ENCODE measurements at regions not wholly inside any gene's neighbourhood (a gene's known extent, or its start where the extent isn't known, plus 50 kb on each side); places are given as distances from the start of the nearest gene placed in this dataset.
A peak's percentile ranks its signal among the peaks of the same experiment; 100 is the strongest.

DNA sequence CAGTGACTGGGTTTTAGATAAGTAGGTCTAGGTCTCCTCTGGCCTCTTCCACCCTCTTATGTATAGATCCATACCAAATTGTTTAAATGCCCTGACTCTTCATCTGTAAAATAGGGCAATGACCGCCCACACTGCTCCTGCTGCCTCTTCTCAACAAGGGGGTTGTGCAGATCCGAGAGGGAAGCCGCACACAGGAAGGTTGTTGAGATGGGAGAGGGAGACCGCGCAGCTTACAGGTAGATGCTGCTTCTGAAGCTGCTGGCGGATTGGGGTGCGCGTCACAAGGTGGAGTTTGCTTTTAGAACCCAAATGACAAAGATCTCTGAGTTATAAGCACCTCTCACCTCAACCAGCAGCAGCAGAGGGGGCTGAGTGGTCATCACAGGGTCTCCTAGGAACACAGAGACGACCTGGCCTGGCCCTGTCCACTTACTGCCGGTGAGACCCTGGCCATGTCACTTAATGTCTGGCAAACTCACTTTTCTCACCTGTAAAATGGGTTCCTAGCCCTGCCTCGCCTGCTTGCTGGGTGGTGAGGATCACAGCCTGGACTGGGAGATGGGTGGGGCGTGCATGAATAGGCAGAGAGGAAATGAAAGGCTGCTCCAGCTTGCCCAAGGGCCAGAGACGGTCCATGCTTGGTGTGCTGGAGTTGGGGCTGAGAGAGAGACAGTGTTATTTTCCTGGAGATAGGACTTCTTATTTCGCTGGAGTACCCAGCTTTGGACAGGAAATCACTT is 251.3 kb downstream of the EIPR1 start:
- no peaks in the 10 kb centered on the region for H3K27me3 Mint-ChIP-seq
- H3K4me1 Mint-ChIP-seq = peaks cover 1% of the 10 kb centered on the region
- no peaks in the 10 kb centered on the region for H3K9me3 Mint-ChIP-seq (ENCODE audit: low read depth)
- H3K4me3 Mint-ChIP-seq = no peak overlapping the region
- H3K27ac Mint-ChIP-seq = no peak overlapping the region
- no peak for ATAC-seq
- DNase-seq = no peak
- no peaks in the 10 kb centered on the region for H3K36me3 Mint-ChIP-seq
- CTCF ChIA-PET = no interaction called here

GRCh38 chr2:3125761-3126130 is 251.9 kb downstream of the EIPR1 start:
- H3K4me3 Mint-ChIP-seq = no peak overlapping the region
- H3K27me3 Mint-ChIP-seq = no peaks in the 10 kb centered on the region
- H3K36me3 Mint-ChIP-seq = no peaks in the 10 kb centered on the region
- DNase-seq = no peak
- H3K4me1 Mint-ChIP-seq = peaks cover 1% of the 10 kb centered on the region
- CTCF ChIA-PET = no interaction called here
- no peak for ATAC-seq
- no peak overlapping the region for H3K27ac Mint-ChIP-seq
- no peaks in the 10 kb centered on the region for H3K9me3 Mint-ChIP-seq (ENCODE audit: low read depth)

- DNase-seq = no peak
- Mint-ChIP-seq H3K27ac (no peak overlapping the region), H3K27me3 (no peaks in the 10 kb centered on the region), H3K9me3 (ENCODE audit: low read depth) (no peaks in the 10 kb centered on the region), H3K4me1 (peaks cover under 1% of the 10 kb centered on the region), H3K36me3 (no peaks in the 10 kb centered on the region), H3K4me3 (no peak overlapping the region)
- CTCF ChIA-PET = no interaction called here
- no peak for ATAC-seq
Observed at GRCh38 chr2:3125001-3125760, 252.4 kb downstream of the EIPR1 start.

- H3K4me1 Mint-ChIP-seq = no peaks in the 10 kb centered on the region
- H3K9me3 Mint-ChIP-seq (ENCODE audit: low read depth) = no peaks in the 10 kb centered on the region
- CTCF ChIA-PET = no interaction called here
- H3K4me3 Mint-ChIP-seq = no peak overlapping the region
- ATAC-seq (no peak), DNase-seq (no peak)
- H3K36me3 Mint-ChIP-seq = no peaks in the 10 kb centered on the region
- no peaks in the 10 kb centered on the region for H3K27me3 Mint-ChIP-seq
- no peak overlapping the region for H3K27ac Mint-ChIP-seq
Observed at GRCh38 chr2:3122525-3122924, 255.1 kb downstream of the EIPR1 start.

GRCh38 chr2:3121601-3122000 is 256.0 kb downstream of the EIPR1 start:
- Mint-ChIP-seq H3K27ac (no peak overlapping the region), H3K9me3 (ENCODE audit: low read depth) (no peaks in the 10 kb centered on the region), H3K27me3 (no peaks in the 10 kb centered on the region), H3K36me3 (no peaks in the 10 kb centered on the region), H3K4me3 (no peak overlapping the region), H3K4me1 (no peaks in the 10 kb centered on the region)
- CTCF ChIA-PET = no interaction called here
- ATAC-seq = no peak
- no peak for DNase-seq

DNA sequence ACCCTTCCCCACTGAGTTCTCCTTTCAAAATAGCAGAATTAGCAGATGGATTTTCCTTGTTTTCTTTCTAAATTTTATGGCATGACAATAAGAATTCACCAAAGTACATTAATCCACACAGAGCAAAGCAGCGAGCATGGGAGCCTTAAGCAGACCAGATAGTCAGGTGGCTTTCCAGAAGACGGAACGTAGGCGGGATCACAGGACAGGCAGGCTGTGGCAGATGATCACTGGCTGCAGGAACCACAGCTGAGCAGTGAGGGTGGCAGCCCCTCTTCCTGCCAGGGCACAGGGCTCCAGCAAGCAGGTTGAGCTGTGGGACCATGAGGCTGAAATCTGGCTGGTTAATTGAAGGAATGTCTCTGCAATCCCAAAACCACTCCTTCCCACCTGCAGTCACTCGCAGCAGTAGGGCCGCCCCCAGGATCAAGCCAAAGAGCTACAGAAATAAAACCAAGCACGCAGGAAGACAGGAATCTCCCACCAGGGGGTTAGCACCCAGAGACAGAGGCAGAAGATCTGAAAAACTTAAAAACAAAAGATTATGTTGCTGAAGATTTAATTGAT is 259.9 kb downstream of the EIPR1 start:
- H3K36me3 Mint-ChIP-seq = no peaks in the 10 kb centered on the region
- no peak overlapping the region for H3K27ac Mint-ChIP-seq
- H3K4me1 Mint-ChIP-seq = no peaks in the 10 kb centered on the region
- DNase-seq (no peak), ATAC-seq (no peak)
- no peaks in the 10 kb centered on the region for H3K9me3 Mint-ChIP-seq (ENCODE audit: low read depth)
- CTCF ChIA-PET = no interaction called here
- H3K4me3 Mint-ChIP-seq = no peak overlapping the region
- H3K27me3 Mint-ChIP-seq = no peaks in the 10 kb centered on the region

- no peaks in the 10 kb centered on the region for H3K36me3 Mint-ChIP-seq
- DNase-seq (peak; percentile 35), ATAC-seq (no peak)
- no peaks in the 10 kb centered on the region for H3K9me3 Mint-ChIP-seq (ENCODE audit: low read depth)
- no peaks in the 10 kb centered on the region for H3K4me1 Mint-ChIP-seq
- no peak overlapping the region for H3K27ac Mint-ChIP-seq
- H3K4me3 Mint-ChIP-seq = no peak overlapping the region
- CTCF ChIA-PET = no interaction called here
- no peaks in the 10 kb centered on the region for H3K27me3 Mint-ChIP-seq
Observed at GRCh38 chr2:3116371-3116770, 261.2 kb downstream of the EIPR1 start.

GRCh38 chr2:3115301-3116042 is 262.1 kb downstream of the EIPR1 start:
- Mint-ChIP-seq H3K4me3 (no peak overlapping the region), H3K9me3 (ENCODE audit: low read depth) (peaks cover 4% of the 10 kb centered on the region), H3K36me3 (no peaks in the 10 kb centered on the region), H3K27ac (no peak overlapping the region), H3K4me1 (no peaks in the 10 kb centered on the region), H3K27me3 (no peaks in the 10 kb centered on the region)
- DNase-seq (peak; percentile 18), ATAC-seq (no peak)
- CTCF ChIA-PET = no interaction called here

DNA sequence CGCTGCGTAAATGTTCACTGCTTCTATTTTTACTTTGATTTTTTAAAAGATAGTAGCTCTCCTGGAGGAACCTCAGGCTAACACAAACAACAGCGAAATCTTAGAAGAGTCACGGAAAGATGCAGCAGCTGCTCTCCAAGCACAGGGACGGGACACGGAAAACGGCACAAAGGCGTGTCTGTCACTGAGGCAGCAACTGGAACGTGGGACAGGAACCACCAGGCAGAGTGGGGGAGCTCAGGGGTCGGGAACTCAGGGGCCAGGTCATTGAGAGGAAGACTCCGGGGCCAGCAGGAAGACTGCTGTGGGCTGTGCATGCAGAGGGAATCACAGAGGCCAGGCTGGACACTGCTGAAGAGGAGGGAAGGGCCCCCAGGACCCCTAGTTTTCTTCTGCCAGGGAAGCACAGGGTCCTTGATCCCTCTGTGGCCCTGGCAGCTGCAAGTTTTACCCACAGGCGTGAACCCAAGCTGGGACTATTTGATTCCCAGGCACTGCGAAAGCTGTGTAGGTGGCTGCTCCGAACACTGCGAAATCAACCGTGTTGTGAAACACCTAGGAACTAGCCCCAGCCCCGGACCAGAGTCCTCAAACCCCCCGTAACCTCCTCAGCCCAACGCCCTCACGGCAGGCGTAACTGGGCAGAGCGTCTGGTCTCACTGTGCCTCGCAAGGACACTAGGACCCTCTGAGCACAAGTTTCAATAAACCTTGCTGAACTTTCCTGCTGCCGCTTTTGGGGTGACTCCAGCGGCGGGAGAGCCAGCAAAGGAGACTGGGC is 263.0 kb downstream of the EIPR1 start:
- Mint-ChIP-seq H3K27ac (no peak overlapping the region), H3K4me1 (no peaks in the 10 kb centered on the region), H3K36me3 (no peaks in the 10 kb centered on the region), H3K27me3 (no peaks in the 10 kb centered on the region), H3K4me3 (no peak overlapping the region), H3K9me3 (ENCODE audit: low read depth) (peaks cover 10% of the 10 kb centered on the region)
- DNase-seq = peak; percentile 29
- ATAC-seq = no peak
- CTCF ChIA-PET = no interaction called here

- Mint-ChIP-seq H3K4me3 (no peak overlapping the region), H3K36me3 (no peaks in the 10 kb centered on the region), H3K9me3 (ENCODE audit: low read depth) (peaks cover 10% of the 10 kb centered on the region), H3K27me3 (no peaks in the 10 kb centered on the region), H3K27ac (no peak overlapping the region), H3K4me1 (no peaks in the 10 kb centered on the region)
- no peak for ATAC-seq
- DNase-seq = peak; percentile 29
- CTCF ChIA-PET = no interaction called here
Observed at GRCh38 chr2:3113769-3114168, 263.8 kb downstream of the EIPR1 start.

DNA sequence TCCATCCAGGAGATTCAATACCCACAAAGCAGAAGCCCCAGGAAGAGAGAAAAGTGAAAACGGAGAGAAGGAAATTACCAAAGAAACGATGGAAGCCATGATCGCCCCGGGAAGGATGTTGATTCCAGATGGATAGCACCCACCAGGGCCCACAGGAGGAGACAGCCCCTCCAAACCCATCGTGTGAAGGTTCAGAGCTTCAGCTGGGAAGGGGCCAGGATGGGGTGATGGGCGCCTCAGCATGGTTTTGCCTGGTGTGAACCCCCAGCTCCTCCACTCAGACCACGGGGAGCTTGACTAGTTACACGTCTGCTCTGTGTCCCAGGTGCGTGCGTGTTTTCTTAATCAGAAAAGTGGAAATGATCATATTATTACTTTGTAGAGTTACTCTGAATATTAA is 264.5 kb downstream of the EIPR1 start:
- Mint-ChIP-seq H3K4me1 (no peaks in the 10 kb centered on the region), H3K9me3 (ENCODE audit: low read depth) (peaks cover 10% of the 10 kb centered on the region), H3K36me3 (no peaks in the 10 kb centered on the region), H3K27ac (no peak overlapping the region), H3K4me3 (no peak overlapping the region), H3K27me3 (no peaks in the 10 kb centered on the region)
- ATAC-seq = no peak
- CTCF ChIA-PET = no interaction called here
- no peak for DNase-seq

- DNase-seq (no peak), ATAC-seq (no peak)
- H3K27ac Mint-ChIP-seq = no peak overlapping the region
- H3K4me3 Mint-ChIP-seq = no peak overlapping the region
- CTCF ChIA-PET = no interaction called here
- no peaks in the 10 kb centered on the region for H3K36me3 Mint-ChIP-seq
- no peaks in the 10 kb centered on the region for H3K4me1 Mint-ChIP-seq
- no peaks in the 10 kb centered on the region for H3K27me3 Mint-ChIP-seq
- H3K9me3 Mint-ChIP-seq (ENCODE audit: low read depth) = peaks cover 10% of the 10 kb centered on the region
Observed at GRCh38 chr2:3112553-3112952, 265.1 kb downstream of the EIPR1 start.

GRCh38 chr2:3112131-3112530 is 265.5 kb downstream of the EIPR1 start:
- CTCF ChIA-PET = no interaction called here

More at GRCh38 chr2:3112131-3112530, 265.5 kb downstream of the EIPR1 start:
- Mint-ChIP-seq H3K36me3 (no peaks in the 10 kb centered on the region), H3K9me3 (ENCODE audit: low read depth) (peaks cover 10% of the 10 kb centered on the region), H3K4me3 (no peak overlapping the region), H3K27me3 (no peaks in the 10 kb centered on the region), H3K4me1 (no peaks in the 10 kb centered on the region), H3K27ac (no peak overlapping the region)
- ATAC-seq (no peak), DNase-seq (no peak)

Data from activated CD8-positive, alpha-beta memory T cell treated with anti-CD3 and anti-CD28 coated beads, Interleukin-2, amount 10 ng/mL, durations not matched to agents 7 days and 5 days (primary cell).